ENCODE measurements at regions not wholly inside any gene's neighbourhood (a gene's known extent, or its start where the extent isn't known, plus 50 kb on each side); places are given as distances from the start of the nearest gene placed in this dataset.

DNA sequence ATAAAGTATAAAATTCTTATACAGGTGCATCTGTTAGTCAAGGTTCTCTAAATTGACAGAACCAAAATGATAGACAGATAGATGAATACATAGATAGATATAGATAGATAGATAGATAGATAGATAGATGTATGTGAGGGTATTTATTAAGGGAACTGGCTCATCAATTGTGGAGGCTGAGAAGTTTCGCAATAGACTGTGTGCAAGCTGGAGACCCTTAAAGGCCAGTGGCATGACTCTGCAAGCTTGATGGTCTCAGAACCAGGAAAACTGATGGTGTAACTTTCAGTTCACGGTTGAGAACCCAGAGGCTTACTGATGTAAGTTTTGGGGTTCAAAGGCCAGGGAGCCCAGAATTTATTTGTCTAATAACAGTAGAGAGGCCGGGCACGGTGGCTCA is 1123.7 kb upstream of the CADM2 start:
- Histone ChIP-seq H3K4me1 (no peaks in the 10 kb centered on the region), H3K27ac (no peak overlapping the region), H3K36me3 (no peaks in the 10 kb centered on the region), H3K27me3 (no peaks in the 10 kb centered on the region), H3K4me3 (no peak overlapping the region), H3K9me3 (no peaks in the 10 kb centered on the region)
- TF ChIP-seq, protein P1, sequence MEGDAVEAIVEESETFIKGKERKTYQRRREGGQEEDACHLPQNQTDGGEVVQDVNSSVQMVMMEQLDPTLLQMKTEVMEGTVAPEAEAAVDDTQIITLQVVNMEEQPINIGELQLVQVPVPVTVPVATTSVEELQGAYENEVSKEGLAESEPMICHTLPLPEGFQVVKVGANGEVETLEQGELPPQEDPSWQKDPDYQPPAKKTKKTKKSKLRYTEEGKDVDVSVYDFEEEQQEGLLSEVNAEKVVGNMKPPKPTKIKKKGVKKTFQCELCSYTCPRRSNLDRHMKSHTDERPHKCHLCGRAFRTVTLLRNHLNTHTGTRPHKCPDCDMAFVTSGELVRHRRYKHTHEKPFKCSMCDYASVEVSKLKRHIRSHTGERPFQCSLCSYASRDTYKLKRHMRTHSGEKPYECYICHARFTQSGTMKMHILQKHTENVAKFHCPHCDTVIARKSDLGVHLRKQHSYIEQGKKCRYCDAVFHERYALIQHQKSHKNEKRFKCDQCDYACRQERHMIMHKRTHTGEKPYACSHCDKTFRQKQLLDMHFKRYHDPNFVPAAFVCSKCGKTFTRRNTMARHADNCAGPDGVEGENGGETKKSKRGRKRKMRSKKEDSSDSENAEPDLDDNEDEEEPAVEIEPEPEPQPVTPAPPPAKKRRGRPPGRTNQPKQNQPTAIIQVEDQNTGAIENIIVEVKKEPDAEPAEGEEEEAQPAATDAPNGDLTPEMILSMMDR (IDR thresholded peaks at IDR 0.05): no peak
- TF ChIP-seq EP300 (IDR thresholded peaks at IDR 0.05) (no peak), POLR2AphosphoS5 (IDR thresholded peaks at IDR 0.05) (no peak), POLR2A (IDR thresholded peaks at IDR 0.05) (no peak)
- WGBS: 87% methylated on average over 4 of the region's 4 CpGs
- no peak for DNase-seq (ENCODE audit: low spot score in 2 of 2)

DNA sequence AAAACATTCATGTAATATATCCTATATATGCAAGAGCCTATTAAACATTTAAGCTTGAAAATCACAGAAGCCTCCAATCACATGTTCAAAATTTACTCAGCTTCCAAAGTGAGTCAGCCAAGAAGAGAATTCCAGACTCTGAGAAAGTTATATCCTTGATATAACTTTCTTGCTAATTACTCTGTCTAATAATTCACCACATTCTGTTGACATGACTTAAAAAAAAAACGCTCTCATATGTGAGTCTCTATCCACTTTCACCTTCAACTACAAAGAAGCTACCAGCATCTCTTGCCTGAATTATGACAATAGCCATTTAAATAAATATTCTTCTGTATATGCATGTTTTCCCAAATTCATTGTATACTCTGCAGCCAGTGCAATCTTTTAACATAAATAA is 1116.3 kb upstream of the CADM2 start:
- Histone ChIP-seq H3K27ac (no peak overlapping the region), H3K4me1 (no peaks in the 10 kb centered on the region), H3K27me3 (no peaks in the 10 kb centered on the region), H3K4me3 (no peak overlapping the region), H3K9me3 (no peaks in the 10 kb centered on the region), H3K36me3 (no peaks in the 10 kb centered on the region)
- TF ChIP-seq POLR2AphosphoS5 (IDR thresholded peaks at IDR 0.05) (no peak), POLR2A (IDR thresholded peaks at IDR 0.05) (no peak), EP300 (IDR thresholded peaks at IDR 0.05) (no peak)
- TF ChIP-seq, protein P1 (IDR thresholded peaks at IDR 0.05): no peak
- no peak for DNase-seq (ENCODE audit: low spot score in 2 of 2)
- WGBS: 62% methylated on average over 1 of the region's 1 CpG

DNA sequence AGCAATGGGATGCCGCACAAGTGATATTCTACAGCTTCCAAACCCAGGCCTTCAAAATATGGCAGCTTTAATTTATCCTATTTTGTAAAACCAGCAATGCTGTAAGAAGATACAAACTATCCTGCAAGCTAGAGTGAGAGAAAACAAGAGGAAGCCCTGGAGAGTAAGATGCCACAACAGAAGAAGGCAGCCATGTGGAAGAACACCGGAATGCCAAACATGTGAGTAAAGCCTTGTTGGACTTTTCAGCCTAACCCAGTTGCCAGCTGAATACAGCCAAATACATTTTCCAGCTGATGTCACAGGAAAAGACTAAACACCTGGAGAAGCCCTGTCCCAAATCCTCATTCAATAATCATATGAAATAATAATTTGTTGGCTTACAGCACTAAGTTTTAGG is 1115.1 kb upstream of the CADM2 start:
- no peaks in the 10 kb centered on the region for H3K36me3 ChIP-seq
- H3K9me3 ChIP-seq: no peaks in the 10 kb centered on the region
- WGBS: 90% methylated on average over 2 of the region's 2 CpGs
- H3K4me3 ChIP-seq: no peak overlapping the region
- TF ChIP-seq POLR2AphosphoS5 (IDR thresholded peaks at IDR 0.05): no peak
- TF ChIP-seq POLR2A (IDR thresholded peaks at IDR 0.05): no peak
- no peak for TF ChIP-seq EP300 (IDR thresholded peaks at IDR 0.05)
- TF ChIP-seq, protein P1 (IDR thresholded peaks at IDR 0.05): no peak
- H3K27ac ChIP-seq: no peak overlapping the region
- H3K27me3 ChIP-seq: no peaks in the 10 kb centered on the region
- no peaks in the 10 kb centered on the region for H3K4me1 ChIP-seq
- DNase-seq (ENCODE audit: low spot score in 2 of 2): no peak

DNA sequence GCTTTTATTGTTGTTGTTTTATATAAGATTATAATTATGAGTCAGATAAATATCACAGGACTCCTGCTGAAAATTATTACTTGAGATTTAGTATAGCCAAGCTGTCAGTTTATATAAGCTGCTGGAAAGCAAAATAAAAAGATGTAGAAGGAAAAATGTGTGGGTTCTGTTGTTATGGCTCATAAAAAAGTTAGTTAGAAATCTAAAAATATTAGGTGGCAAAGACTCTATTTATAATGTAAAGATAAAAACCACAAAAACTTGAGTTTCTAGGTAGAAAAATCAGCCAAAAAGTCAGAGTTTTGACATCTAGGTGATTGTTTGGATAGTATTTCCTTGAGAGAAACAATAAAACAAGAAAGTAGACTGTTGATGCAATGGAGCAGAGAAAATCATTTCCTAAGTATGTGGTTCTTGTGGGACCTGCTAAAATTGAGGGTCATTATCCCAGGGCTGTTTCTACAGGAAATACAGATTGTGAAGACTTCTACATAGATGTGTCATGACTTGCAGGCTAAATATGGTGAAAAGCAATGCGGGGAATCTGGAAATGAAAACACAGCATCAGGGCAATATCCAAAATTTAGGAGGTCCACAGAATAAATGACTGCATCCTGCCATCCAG is 1109.6 kb upstream of the CADM2 start:
- Histone ChIP-seq H3K27me3 (no peaks in the 10 kb centered on the region), H3K4me1 (no peaks in the 10 kb centered on the region), H3K27ac (no peak overlapping the region), H3K36me3 (no peaks in the 10 kb centered on the region), H3K9me3 (no peaks in the 10 kb centered on the region), H3K4me3 (no peak overlapping the region)
- TF ChIP-seq POLR2AphosphoS5 (IDR thresholded peaks at IDR 0.05) (no peak), EP300 (IDR thresholded peaks at IDR 0.05) (no peak), POLR2A (IDR thresholded peaks at IDR 0.05) (no peak)
- TF ChIP-seq, protein P1 (IDR thresholded peaks at IDR 0.05): no peak
- 78% methylated on average over 1 of the region's 1 CpG for WGBS
- no peak for DNase-seq (ENCODE audit: low spot score in 2 of 2)

DNA sequence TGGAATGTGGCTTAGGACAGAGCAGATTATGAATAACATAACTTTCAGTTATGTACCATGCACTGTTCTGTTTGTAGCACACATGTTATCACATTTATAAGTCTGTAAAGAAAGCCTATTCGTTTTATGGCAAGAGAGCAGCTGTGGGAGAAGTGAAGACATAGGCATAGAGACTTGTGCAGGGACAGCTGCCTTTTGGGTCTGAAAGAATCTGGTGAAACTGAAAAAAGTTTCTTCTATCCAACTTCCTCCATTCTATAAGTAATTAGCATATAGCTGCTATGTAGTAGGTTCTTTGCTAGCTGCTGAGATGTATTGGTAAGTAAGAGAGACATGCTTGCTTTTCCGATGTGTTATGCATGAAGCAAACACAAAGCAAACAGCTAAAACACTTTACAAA is 1095.4 kb upstream of the CADM2 start:
- Histone ChIP-seq H3K27me3 (no peaks in the 10 kb centered on the region), H3K4me1 (no peaks in the 10 kb centered on the region), H3K27ac (no peak overlapping the region), H3K9me3 (peaks cover 4% of the 10 kb centered on the region), H3K4me3 (no peak overlapping the region), H3K36me3 (no peaks in the 10 kb centered on the region)
- WGBS: 70% methylated on average over 2 of the region's 2 CpGs
- DNase-seq (ENCODE audit: low spot score in 2 of 2): no peak
- no peak for TF ChIP-seq POLR2AphosphoS5 (IDR thresholded peaks at IDR 0.05)
- no peak for TF ChIP-seq EP300 (IDR thresholded peaks at IDR 0.05)
- no peak for TF ChIP-seq POLR2A (IDR thresholded peaks at IDR 0.05)
- TF ChIP-seq, protein P1 (IDR thresholded peaks at IDR 0.05): no peak

Measured in suprapubic skin (tissue), 4 donors.